ENCODE measurements at regions not wholly inside any gene's neighbourhood (a gene's known extent, or its start where the extent isn't known, plus 50 kb on each side); places are given as distances from the start of the nearest gene placed in this dataset.

DNA sequence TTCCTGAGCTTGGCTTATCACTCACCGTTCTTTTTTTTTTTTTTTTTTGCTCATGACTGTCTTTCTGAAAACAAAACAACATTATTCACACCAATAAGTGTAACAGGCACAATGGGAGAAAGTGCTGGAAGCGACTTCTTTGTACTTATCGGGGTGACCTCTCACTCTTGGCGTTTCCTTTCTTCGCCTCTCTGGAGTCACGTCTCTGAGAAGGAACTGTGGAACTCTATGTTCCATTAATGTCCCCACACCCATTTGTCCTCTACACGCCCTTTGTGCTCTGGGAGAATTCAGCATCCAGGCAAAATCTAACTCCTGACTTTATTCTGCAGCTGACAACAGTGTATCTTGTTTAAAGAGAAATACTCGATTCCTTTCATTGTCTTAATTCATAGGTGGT, 70.8 kb upstream of the FAM204A start:
- DNase-seq (ENCODE audit: low read depth in 2 of 2), result no peak

GRCh38 chr10:118412132-118412760, 70.1 kb upstream of the FAM204A start:
- DNase-seq (ENCODE audit: low read depth in 2 of 2), result no peak

- DNase-seq (ENCODE audit: low read depth in 2 of 2), result no peak
Observed at GRCh38 chr10:118409295-118409694, 67.2 kb upstream of the FAM204A start.

DNA sequence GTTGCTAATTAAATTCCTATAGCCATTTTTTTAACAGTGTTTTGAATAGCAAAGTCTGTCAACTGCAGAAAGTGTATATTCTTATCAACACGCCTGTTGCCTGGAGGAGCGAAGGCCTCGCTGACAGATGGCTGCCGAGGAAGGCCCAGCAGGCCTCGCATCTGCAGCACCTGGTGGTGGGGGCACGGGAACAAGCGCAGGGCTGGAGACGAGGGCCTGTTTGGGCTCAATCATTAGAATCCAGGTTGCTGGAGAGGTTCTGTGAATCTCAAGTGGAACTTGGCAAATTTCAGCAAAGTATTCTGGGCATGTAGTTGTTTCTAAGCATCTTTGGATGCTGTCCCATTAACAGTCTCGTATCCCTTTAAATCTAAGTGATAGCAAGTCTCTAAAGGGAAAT, 66.1 kb upstream of the FAM204A start:
- DNase-seq (ENCODE audit: low read depth in 2 of 2), result no peak

DNA sequence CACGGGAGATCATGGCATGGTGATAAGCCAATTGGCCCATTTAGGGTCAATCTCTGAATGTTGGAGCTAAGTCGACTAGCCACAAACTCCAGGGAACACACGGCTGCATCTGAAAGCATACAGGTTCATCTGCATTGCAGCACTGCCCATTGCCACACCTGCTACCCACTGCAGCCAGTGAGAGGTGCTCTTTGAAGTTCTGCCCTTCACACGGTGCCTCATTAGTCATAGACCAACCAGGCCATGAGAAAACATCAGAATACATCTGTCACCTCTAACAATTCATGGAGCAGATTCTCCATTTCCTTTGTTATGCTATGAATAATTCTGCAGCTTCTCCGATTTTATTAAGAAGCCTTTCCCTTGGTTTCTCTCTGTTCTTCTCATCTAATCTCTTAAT, 65.7 kb upstream of the FAM204A start:
- no peak for DNase-seq (ENCODE audit: low read depth in 2 of 2)

- no peak for DNase-seq (ENCODE audit: low read depth in 2 of 2)
Observed at GRCh38 chr10:118407026-118407425, 64.9 kb upstream of the FAM204A start.

DNA sequence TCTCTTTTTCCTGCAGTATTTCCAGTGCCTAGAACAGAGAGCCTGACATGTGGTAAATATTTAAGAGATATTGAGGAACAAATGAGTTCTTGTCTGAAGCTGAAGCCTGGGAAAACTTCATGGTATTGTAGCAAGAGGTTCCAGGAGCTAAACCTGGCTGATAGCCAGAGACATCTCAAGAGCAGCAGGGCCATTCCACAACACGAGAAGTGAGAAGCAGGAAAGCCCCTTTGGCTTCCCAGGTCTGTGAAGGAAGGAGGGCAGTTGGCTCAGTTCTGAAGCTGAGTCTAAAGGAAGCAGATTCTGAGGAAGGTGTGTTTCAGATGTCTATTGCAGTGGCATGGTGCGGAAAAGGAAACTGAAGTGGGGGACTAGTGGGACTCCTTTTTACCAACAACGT, 63.8 kb upstream of the FAM204A start:
- DNase-seq (ENCODE audit: low read depth in 2 of 2), result no peak

GRCh38 chr10:118403967-118404366, 61.8 kb upstream of the FAM204A start:
- no peak for DNase-seq (ENCODE audit: low read depth in 2 of 2)

DNA sequence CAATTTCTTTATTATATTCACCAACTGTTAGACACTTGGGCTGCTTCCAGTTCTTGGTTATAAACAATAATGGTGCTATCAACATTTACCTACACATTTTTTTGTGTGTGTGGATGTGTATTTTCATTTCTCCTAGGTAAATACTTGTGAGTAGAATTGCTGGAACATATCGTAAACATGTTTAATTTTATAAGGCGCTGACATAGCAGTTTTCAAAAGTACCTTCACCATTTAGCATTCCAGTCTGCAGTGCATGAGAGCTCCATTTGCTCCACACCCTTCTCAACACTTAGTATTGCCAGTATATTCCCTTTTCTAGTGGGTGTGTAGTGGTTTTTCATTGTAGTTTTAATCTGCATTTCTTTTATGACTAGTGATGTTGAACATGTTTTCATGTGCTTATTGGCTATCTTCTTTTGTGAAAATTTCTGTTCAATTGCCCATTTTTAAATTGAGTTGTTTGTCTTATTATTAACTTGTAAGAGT, 59.6 kb upstream of the FAM204A start:
- no peak for DNase-seq (ENCODE audit: low read depth in 2 of 2)

DNA sequence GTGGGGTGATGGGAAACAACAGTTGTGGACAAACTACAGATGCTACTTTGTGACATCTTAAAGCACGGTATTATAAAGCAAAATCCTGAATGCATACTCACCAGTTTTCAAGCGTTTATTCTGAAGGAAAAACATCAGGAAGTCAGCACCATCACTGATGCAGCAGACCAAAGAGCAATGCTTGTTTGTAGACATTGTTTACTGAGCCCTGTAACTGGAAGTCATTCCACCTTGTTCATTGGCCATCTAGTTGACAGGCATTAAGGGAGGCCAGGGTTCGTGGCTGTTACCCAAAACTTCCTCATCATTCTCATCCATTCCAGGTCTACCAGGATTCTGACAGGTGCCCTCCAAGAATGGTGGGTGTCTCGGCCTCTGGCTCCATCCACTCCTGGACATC, 55.3 kb upstream of the FAM204A start:
- DNase-seq (ENCODE audit: low read depth in 2 of 2), result no peak

DNA sequence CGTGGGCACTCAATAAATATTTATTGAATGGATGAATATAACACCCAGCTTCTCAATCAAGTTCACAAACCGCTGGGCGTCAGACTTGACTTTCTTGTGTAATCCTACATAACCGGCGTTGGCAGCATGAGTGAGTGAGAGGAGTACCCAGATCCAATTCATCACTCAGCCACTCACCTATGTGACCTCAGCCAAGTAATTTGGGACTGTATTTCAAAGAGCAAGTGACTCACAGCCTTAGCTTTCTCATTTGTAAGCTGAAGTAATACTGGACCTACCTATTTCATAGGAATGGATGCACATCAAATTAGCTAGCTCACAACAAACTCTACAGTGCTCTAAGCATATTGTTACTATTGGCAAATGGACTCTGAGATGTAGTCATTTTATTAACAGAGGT, 53.8 kb upstream of the FAM204A start:
- DNase-seq (ENCODE audit: low read depth in 2 of 2), result no peak

DNA sequence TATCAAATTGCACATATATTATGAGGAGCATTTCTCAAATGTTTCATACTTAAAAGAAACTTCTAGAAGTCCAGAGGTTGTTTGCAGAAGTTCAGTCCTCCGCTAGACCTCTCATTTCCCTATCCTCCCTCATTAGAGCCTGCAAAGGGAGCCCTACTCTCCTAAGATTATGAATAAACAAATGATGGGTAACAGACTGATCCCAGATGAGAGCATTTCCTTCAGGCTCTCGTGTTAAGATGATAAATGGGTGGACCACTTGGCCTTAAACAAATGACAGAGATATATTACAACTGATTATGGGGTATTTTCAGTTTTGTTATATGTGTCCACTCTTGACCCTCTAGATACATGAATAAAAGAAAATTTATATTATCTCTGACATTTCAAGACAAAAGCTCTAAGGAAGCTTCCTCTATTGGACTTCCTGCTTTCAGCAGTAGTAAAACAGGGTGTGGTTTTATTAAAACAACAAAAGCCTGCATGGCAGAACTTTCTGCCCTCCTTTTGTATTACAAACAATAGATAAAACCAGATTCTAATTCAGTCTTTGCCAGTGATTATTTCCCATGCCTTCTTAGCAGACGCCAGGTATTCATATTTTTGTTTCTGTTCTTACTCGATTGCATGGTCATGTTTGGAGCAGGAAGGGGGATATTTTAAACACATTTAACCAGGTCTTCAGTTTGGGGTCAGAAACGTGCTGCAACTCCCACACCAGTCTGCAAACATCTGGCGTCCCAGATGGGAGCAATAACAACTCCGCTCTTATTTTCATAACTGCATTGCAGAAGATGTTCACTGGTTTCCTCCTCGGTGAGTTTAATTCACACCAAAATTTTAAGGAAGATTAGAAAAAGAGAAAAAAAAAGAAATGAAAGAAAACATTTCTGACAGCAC, 52.4 kb upstream of the FAM204A start:
- DNase-seq (ENCODE audit: low read depth in 2 of 2), result no peak

DNA sequence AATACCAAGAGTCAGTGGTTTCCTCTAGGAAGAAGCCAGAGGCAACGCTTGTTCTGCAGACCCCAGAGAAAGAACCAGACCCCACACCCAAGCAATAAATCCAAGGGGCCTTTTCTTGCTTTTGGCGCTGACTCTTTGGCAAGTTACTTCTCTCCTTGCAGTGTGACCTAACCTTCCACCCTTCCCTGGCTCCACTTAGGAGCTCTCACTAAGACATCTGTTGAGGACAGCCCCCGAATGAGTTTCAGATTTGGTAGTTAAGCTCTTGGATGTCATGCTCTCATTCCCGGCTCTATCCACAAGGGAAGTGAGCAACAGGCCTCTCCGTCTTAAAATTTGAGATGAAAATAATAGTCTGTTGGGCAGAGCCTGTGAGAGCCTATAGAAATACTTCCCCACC, 50.6 kb upstream of the FAM204A start:
- DNase-seq (ENCODE audit: low read depth in 2 of 2), result no peak

All from stimulated activated CD8-positive, alpha-beta memory T cell treated with anti-CD3 and anti-CD28 coated beads, Interleukin-2, amount 100 ng/mL, for 1 hour (primary cell).